Vagina (tissue), 2 donors: ENCODE measurements at regions not wholly inside any gene's neighbourhood (a gene's known extent, or its start where the extent isn't known, plus 50 kb on each side); places are given as distances from the start of the nearest gene placed in this dataset.

Experiments
- CTCF ChIP-seq, 3 experiments: fragments of 450-650 bp in 2 of 3; fragments of 200-600 bp in 1 of 3; sonication (generic) in 1 of 3; IDR thresholded peaks; one replicate each; pipeline ENCODE4 v1.5.1; 2017 to 2019; ENCODE audit warnings: antibody characterized with exemption in 3 of 3, mild to moderate bottlenecking in 2 of 3, moderate library complexity in 2 of 3
- POLR2A ChIP-seq, 2 donors: fragments of 450-650 bp; IDR thresholded peaks; one replicate each; pipeline ENCODE4 v1.6.1; 2017; ENCODE audit warnings: antibody characterized with exemption in 2 of 2, mild to moderate bottlenecking in 2 of 2, moderate library complexity in 2 of 2

DNA sequence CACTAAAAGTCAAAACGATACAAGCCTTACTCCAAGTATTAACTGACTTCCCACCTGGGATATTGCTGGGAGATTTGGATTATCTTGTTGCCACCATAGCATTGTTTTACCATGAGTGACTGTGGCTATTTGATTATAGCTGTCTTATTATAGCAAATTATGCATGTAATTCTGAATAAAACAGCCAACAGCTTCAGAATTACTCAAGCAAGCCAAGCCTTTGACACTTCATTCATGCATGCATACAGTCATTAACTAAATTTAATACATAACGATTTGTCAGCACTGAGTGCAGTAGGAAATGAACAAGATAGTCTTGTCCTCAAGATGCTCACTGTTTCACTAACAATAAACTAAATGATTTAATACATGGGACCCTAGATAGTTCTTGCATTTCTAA lies 133.0 kb upstream of the FRMD6 start:
- no peak for TF ChIP-seq CTCF (IDR thresholded peaks at IDR 0.05)
- no peak for TF ChIP-seq POLR2A (IDR thresholded peaks at IDR 0.05)
